HG02588 (cell line): ENCODE measurements at regions not wholly inside any gene's neighbourhood (a gene's known extent, or its start where the extent isn't known, plus 50 kb on each side); places are given as distances from the start of the nearest gene placed in this dataset.

ENCODE experiments used
- ATAC-seq: cut with Tn5 transposase; IDR thresholded peaks from one replicate; pipeline ENCODE4 v1.9.1; 2021; ENCODE audit warnings: mild to moderate bottlenecking, moderate library complexity; ENCODE audit not compliant: unreplicated experiment

GRCh38 chr11:87438416-87438815 is 400.7 kb downstream of the TMEM135 start:
- no peak for ATAC-seq

- no peak for ATAC-seq
Measured at GRCh38 chr11:87437844-87438223, 400.1 kb downstream of the TMEM135 start.

DNA sequence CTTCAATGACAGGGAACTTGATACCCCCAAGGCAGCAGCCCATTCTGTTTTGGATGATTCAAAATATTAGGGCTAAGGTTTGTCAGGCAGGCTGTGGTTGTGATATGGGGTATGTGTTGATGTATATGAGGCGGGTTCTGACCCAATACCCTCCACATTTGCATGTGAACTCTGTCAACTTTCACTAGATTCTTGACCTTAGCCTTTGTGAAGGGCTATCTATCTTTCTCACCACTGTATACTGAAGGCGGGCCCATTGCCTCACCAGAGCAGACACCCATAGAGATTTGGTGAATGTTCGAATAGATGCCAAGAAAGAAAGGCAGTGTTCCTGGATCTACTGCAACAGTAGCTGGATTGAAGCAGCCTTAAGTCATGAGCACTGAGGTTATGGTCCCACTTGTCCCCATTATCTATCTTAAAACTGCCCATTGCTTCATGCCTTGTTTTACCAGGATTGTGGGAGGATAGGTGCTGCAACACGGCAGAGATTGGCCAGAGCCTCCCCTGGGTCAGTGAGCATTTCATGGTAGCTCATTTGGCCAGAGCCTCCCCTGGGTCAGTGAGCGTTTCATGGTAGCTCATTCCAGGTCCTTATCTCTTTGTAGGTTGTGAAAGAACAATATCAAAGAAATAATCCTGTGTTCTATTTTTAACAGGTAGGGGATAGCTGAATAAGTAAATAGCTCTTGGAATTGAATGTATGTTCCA is 399.6 kb downstream of the TMEM135 start:
- ATAC-seq: no peak

DNA sequence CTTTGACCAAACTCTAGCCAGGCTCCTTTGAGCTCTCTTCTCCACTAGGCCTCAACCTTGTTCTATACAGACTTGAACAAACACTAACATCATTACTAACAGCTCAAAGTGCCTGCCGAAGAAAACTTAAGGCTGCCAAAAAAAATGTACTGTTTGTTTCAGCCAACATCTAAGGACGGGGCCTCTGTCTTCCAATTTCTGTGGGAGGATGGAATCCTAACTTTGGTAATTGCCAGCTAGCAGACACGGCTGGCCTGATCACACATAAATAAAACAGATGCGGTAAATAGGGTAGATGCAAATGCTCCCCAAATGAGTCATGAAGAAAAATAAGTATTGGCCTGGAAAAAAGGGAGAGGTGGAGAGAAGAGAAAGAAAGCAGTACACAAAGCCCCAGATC is 394.3 kb downstream of the TMEM135 start:
- ATAC-seq: no peak

GRCh38 chr11:87431392-87431791 is 393.7 kb downstream of the TMEM135 start:
- ATAC-seq: no peak

DNA sequence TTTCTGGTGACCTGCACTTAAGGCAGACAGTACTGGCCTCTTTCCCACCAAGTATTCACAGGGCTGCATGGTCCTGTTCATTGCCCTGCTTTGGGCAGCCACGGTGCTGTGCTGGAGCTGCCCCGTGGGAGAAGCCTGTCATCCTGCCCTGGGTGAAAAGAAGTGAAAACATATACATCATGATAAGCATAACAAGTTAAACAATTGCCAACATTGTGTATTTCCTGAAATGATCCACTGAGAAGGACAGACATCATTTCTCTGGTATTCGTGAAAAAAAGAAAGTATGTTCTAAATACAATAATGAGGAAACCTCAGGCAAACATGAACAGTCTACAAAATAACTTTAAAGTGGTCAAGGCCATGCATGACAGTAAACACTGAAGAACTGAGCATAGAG is 393.1 kb downstream of the TMEM135 start:
- no peak for ATAC-seq

DNA sequence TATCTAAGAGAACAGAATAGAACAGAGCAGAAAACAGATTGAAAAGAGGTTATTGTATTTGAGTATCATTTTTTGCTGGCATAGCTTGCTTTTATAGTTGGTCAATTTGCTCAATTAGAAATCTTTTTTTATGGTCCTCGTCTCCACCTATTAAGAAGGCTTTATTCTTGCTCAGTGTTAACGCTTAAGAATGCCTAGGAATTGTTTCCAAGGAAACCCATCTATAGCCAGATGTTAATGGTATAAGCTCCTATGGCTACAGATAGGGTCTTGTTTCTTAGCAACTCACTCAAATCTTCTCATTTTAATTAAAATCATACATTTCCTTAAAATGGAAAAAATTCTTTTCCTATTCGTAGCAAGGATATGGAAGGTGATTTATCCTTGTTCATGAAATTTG is 392.3 kb downstream of the TMEM135 start:
- no peak for ATAC-seq

GRCh38 chr11:87428266-87428665 is 390.5 kb downstream of the TMEM135 start:
- no peak for ATAC-seq

GRCh38 chr11:87425943-87426342 is 388.2 kb downstream of the TMEM135 start:
- no peak for ATAC-seq

- no peak for ATAC-seq
Measured at GRCh38 chr11:87425391-87425790, 387.7 kb downstream of the TMEM135 start.

- no peak for ATAC-seq
Measured at GRCh38 chr11:87423161-87423560, 385.4 kb downstream of the TMEM135 start.

- no peak for ATAC-seq
Measured at GRCh38 chr11:87422566-87422965, 384.8 kb downstream of the TMEM135 start.

- ATAC-seq: peak; percentile 68
Measured at GRCh38 chr11:87421422-87421821, 383.7 kb downstream of the TMEM135 start.

DNA sequence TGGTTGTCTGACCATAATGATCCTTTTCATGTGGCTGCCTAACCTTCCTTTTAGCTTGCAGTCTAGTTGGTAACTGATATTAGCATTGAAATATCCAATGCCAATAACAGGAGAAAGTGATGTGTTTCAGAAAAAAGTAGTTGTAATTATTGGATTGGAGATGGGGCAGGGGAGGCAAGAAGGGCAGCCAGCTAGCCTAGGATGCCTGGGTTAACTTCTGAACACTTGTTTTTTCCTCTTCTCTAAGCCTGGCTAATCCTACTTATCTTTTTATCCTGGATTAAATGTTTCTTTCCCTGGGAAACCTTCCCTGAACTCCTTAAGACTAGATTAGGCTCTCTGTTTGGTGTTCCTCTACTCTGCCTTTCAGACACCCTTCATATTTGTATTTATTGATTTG is 380.2 kb downstream of the TMEM135 start:
- no peak for ATAC-seq

DNA sequence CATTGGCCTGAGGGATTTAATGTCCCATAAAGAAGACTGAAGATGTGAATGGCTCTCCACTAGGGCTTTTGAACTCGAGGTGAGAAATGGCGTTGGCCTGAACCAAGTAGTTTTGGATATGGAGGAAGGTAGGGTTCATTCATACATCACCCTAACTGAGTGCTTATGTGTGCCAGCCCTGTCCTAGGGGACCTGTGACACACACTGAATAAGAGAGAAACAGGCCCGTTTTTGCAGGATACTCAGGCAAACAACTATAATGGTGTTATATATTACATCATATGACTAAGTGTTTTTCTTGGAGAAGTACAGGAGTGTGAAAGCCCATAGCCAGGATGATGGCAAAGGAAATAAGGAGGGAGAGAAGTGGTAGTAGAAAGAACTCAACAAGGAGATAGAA is 368.1 kb downstream of the TMEM135 start:
- ATAC-seq: no peak

- no peak for ATAC-seq
Measured at GRCh38 chr11:87405356-87405755, 367.6 kb downstream of the TMEM135 start.

DNA sequence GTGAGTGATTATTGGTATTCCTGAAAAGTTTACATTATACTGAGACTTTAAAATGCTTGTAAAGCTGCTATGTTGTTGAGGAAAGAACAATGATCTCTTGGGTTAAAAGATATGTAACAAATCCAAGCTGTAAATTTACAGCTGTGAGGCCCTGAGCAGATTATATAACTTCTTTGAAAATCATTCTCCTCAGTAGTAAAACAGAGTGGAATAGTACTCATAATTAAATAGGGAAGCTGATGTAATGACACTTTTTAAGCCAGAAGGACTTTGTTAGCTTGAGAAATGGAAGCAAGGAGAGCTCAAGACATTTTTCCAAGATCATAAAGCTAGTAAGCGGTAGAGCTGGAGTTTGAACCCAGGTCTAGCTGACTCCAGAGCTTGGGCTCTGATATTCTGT is 363.9 kb downstream of the TMEM135 start:
- ATAC-seq: no peak

GRCh38 chr11:87399341-87399740 is 361.6 kb downstream of the TMEM135 start:
- ATAC-seq: no peak

GRCh38 chr11:87398931-87399330 is 361.2 kb downstream of the TMEM135 start:
- ATAC-seq: no peak

DNA sequence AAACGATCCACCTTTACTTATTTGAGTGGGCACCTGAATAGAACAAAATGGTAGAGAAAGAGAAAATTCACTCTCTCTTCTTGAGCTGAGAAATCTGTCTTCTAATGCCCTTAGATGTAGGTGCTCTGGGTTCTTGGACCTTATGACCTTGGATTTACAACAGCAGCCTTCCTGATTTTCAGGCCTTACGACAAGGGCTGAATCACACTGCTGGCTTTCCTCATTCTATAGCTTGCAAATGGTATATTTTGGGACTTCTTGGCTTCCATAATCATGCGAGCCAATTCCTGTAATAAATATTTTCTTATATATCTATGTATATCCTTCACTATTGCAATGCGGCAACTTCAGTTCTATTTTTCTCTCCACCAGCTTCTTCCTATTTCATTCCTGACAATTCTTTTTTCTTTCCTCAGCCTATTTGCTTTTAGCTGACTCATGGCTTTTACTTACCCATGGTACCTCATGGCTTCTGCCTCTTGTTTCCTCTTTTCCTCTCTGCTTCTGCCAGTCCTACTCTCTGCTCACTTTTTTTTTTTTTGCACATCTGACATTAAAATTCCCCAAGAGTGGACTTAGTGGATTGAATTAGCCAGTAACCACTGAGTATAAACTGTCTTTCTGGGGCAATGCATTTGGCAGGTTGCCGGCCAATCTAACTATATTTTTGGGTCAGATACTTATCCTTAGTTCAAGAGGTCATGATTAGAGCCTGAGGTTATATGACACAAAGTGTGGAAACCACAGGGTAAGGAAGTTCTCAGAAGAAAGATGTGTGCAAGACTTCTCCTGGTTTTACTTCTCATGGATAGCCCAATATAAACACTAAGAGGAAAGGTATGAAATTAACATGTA is 359.5 kb downstream of the TMEM135 start:
- ATAC-seq: no peak

- no peak for ATAC-seq
Measured at GRCh38 chr11:87394924-87395323, 357.2 kb downstream of the TMEM135 start.

GRCh38 chr11:87392665-87393064 is 354.9 kb downstream of the TMEM135 start:
- no peak for ATAC-seq
